ENCODE measurements at regions not wholly inside any gene's neighbourhood (a gene's known extent, or its start where the extent isn't known, plus 50 kb on each side); places are given as distances from the start of the nearest gene placed in this dataset.

DNA sequence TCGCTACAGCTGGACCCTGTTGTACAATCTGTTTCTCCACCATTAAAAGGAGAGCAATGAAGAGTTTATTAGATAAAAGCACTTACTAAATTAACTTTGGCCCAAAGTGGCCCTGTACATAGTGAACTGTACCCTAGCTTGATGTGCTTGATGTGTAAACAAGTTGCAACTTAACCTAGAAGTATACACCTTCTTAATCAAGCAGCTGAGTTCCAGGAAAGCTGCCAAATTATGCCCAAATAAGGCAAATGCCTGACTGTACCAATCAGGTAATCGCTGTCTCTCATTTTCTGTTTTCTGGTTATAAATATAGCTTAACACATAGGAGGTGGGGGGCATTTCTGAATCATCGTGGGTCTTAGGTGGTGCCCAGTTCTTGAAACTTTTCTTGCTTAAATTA is 704.8 kb upstream of the CBLB start:
- in situ Hi-C loops (cut with HindIII; ENCODE audit: low pct_unique_long_range_greater_than_20kb, low sequenced_read_pairs): no loop called here
- no peak for TF ChIP-seq JUND (IDR thresholded peaks at IDR 0.05; ENCODE audit: low read depth)
- no peak for DNase-seq (ENCODE audit: low read depth in 1 of 2, low spot score in 1 of 2)

DNA sequence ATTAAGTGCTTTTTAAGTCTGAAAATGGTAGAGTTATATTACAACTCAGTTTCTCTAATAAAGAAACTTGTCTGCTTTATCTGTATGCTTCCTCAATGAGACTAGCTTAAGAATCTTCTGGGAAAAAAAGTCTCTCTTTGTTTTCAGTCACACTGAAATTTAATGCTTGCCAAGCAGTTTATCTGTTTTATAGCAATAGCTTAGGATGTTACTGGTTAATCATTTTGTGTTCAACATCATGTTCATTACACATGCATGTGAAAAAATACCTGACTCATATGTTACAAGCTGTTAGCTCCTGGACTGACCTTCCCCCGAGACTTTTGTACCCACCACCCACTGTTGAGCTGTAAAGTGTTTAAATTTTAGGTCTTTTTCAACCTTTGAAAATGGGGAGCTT is 706.2 kb upstream of the CBLB start:
- DNase-seq (ENCODE audit: low read depth in 1 of 2, low spot score in 1 of 2): no peak
- TF ChIP-seq JUND (IDR thresholded peaks at IDR 0.05; ENCODE audit: low read depth): no peak
- in situ Hi-C loops (cut with HindIII; ENCODE audit: low pct_unique_long_range_greater_than_20kb, low sequenced_read_pairs): no loop called here

DNA sequence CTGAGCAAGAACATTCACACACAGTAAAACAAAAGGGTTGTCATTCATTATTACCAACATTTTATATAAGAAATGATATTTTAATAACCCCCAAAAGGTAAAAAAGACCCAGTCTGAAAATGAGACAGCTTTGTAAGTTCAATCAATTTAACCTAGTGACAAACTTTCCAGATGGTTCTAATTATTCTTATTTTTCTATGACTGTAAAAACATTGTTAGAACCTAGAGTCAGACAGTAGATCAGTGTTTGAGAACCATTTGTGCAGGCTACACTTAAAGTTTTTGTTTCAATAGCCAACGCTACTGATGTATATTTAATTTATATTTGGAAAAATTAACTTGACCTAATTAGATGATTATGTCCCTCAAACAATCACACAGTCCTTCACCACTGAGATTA is 708.4 kb upstream of the CBLB start:
- DNase-seq (ENCODE audit: low read depth in 1 of 2, low spot score in 1 of 2): no peak
- TF ChIP-seq JUND (IDR thresholded peaks at IDR 0.05; ENCODE audit: low read depth): no peak
- in situ Hi-C loops (cut with HindIII; ENCODE audit: low pct_unique_long_range_greater_than_20kb, low sequenced_read_pairs): no loop called here

DNA sequence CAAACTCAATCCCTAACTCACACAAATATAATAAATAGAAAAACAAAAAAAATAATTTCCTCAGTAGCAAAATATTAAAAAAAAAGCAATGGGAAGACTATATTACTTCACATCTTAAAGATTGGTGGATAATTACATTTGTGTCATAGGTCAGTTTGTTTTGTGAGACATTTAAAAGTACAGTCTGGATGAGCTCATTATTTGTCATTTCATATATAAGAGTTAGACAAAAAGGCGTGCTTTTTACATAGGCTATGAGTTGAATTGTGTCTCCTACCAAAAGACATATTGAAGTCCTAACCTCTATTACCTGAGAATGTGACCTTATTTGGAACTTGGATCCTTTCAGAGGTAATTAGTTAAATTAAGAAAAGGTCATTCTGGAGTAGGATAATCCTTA is 710.1 kb upstream of the CBLB start:
- no peak for TF ChIP-seq JUND (IDR thresholded peaks at IDR 0.05; ENCODE audit: low read depth)
- in situ Hi-C loops (cut with HindIII; ENCODE audit: low pct_unique_long_range_greater_than_20kb, low sequenced_read_pairs): no loop called here
- no peak for DNase-seq (ENCODE audit: low read depth in 1 of 2, low spot score in 1 of 2)

DNA sequence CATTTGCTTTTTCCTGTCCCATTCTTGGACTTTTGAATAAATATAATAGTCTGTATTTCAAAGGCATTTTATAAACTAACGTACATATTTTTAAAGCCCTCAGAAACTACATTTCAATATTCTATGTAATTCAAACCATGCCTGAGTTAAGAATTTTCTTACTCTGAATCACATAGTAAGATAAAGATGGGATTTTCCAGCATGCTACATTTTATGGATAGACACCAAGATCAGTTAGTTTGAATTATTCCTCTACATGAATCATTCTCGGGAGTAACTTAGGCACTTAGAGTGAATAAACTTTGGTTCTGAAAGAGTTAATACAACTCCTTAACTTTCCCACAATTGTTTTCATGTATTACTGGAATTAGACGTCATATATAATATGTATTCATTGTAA is 713.3 kb upstream of the CBLB start:
- in situ Hi-C loops (cut with HindIII; ENCODE audit: low pct_unique_long_range_greater_than_20kb, low sequenced_read_pairs): no loop called here
- TF ChIP-seq JUND (IDR thresholded peaks at IDR 0.05; ENCODE audit: low read depth): no peak
- DNase-seq (ENCODE audit: low read depth in 1 of 2, low spot score in 1 of 2): no peak

DNA sequence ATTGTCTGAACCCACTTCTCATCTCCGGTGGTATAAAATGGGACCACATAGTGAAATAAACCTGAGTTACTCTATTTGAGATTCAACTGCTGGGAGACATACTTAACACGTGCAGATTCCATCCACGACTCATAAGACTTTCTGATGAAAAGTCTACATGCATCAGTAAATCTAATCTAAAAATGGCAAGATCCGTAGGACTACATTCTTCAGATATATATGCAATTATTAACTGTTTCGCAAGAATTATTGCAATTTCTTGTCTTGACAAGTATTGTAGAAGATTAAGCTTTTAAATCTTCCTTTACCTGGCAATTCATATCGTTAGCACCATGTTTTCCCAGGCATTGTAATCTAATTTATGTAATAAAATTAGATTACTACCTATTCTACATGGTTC is 718.7 kb upstream of the CBLB start:
- TF ChIP-seq JUND (IDR thresholded peaks at IDR 0.05; ENCODE audit: low read depth): no peak
- in situ Hi-C loops (cut with HindIII; ENCODE audit: low pct_unique_long_range_greater_than_20kb, low sequenced_read_pairs): no loop called here
- DNase-seq (ENCODE audit: low read depth in 1 of 2, low spot score in 1 of 2): no peak

DNA sequence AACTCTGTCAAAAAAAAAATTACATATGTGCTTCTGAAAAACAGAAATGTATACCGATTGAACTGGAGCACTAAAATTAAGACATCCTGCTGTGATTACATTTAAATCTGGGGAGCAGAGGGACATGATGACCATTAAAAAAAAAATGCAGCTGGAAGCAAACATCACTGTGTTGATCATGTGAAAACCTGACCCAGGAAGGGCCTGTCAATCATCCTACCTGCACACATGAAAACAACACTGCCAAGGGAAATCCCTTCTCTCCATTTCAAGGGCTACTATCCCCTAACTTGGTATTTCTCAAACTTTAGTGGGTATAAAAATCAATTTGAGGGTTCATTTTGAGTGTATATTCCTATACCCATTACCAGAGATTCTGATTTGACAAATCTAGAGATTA is 719.9 kb upstream of the CBLB start:
- TF ChIP-seq JUND (IDR thresholded peaks at IDR 0.05; ENCODE audit: low read depth): no peak
- no peak for DNase-seq (ENCODE audit: low read depth in 1 of 2, low spot score in 1 of 2)
- in situ Hi-C loops (cut with HindIII; ENCODE audit: low pct_unique_long_range_greater_than_20kb, low sequenced_read_pairs): no loop called here

DNA sequence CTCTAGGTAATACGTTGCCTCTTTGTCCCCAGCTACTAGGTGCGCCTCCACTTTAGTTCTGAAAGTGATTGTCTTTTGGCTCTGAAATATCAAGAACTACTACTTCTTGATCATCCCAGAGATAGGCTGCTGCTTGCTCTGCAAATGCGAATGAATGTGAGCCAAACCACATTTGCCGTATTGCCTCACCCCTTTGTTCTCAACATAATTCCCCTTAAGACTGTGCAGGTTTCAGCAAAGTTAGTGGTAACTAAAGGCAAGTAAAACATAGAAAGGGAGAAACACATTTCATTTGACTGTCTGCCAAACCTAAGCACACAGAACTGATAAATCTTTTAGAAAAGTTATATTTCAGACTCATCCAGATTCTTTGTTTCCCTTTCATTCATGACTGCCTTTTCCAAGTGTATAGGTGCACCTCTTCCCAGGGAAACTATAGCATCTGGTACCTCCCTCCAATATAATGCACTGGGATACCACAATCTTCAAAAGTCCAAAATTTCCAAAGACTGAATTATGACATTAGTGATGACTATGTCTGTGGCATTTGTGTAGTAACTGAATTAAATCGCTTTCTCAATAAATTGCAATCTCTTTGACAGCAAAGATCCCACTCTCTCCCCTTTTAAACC is 720.6 kb upstream of the CBLB start:
- peak in 1 of 2 experiments; percentile 18 for DNase-seq (ENCODE audit: low read depth in 1 of 2, low spot score in 1 of 2)
- in situ Hi-C loops (cut with HindIII; ENCODE audit: low pct_unique_long_range_greater_than_20kb, low sequenced_read_pairs): no loop called here
- no peak for TF ChIP-seq JUND (IDR thresholded peaks at IDR 0.05; ENCODE audit: low read depth)

DNA sequence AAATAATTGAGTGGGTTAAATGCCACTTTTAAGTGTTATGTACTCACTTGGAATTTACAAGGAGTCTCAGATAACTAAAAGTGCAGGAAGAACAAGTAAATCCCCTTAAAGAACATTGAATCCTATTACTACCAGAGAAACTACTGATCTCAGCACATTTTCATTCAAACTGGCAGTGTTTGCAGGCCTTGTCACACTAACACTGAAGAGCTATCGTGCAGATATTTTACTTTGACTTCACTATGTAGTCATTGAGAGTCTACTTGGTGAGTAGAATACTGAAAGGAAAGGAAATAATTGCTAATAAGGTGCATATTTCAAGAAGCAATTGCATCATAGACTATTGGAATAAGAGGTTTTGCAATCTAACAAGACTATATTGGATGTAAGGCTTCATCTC is 721.4 kb upstream of the CBLB start:
- in situ Hi-C loops (cut with HindIII; ENCODE audit: low pct_unique_long_range_greater_than_20kb, low sequenced_read_pairs): no loop called here
- no peak for DNase-seq (ENCODE audit: low read depth in 1 of 2, low spot score in 1 of 2)
- no peak for TF ChIP-seq JUND (IDR thresholded peaks at IDR 0.05; ENCODE audit: low read depth)

DNA sequence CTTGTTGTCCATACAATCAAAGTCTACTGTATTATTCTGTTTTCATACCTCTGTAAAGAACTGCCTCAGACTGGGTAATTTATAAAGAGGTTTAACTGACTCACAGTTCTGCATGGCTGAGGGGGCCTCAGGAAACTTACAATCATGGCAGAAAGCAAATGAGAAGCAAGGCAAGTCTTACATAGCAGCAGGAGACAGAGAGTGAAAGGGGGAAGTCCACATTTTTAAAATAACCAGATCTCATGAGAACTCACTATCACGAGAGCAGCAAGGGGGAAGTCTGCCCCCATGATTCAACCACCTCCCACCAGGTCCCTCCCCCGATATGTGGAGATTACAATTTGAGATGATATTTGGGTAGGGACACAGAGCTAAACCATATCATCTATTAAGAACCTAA is 724.6 kb upstream of the CBLB start:
- no peak for TF ChIP-seq JUND (IDR thresholded peaks at IDR 0.05; ENCODE audit: low read depth)
- DNase-seq (ENCODE audit: low read depth in 1 of 2, low spot score in 1 of 2): no peak
- in situ Hi-C loops (cut with HindIII; ENCODE audit: low pct_unique_long_range_greater_than_20kb, low sequenced_read_pairs): no loop called here

DNA sequence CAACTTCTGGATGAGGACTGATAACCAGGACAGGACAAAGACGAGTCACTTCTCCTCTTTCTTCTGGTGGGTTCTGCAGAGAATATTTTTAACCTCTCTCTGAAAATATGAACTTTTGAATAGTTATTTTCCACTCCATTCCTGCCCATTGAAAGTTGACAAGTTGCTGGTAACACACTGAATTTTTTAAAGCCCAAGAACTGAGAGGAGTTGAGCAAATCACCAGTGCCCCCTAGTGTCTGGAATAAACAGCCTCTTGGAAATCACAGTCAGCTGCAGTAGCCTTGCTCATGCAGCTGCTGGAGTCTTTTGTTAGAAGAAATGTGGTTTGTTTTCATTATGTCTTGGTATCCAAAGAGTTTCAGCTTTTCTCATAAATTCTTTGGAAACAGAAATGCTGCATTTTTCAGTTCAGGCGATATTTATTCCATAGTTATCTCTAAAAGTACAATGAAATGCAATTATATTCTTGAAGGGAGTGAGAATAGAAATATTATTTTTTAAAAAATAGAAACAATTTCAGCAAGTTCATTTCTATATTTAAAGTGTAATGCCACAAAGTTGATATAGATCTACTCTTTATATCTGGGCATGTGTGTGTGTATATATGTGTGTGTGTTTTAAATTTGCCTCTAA is 741.0 kb upstream of the CBLB start:
- no peak for TF ChIP-seq JUND (IDR thresholded peaks at IDR 0.05; ENCODE audit: low read depth)
- in situ Hi-C loops (cut with HindIII; ENCODE audit: low pct_unique_long_range_greater_than_20kb, low sequenced_read_pairs): no loop called here
- DNase-seq (ENCODE audit: low read depth in 1 of 2, low spot score in 1 of 2): peak; percentile 8 to 83

DNA sequence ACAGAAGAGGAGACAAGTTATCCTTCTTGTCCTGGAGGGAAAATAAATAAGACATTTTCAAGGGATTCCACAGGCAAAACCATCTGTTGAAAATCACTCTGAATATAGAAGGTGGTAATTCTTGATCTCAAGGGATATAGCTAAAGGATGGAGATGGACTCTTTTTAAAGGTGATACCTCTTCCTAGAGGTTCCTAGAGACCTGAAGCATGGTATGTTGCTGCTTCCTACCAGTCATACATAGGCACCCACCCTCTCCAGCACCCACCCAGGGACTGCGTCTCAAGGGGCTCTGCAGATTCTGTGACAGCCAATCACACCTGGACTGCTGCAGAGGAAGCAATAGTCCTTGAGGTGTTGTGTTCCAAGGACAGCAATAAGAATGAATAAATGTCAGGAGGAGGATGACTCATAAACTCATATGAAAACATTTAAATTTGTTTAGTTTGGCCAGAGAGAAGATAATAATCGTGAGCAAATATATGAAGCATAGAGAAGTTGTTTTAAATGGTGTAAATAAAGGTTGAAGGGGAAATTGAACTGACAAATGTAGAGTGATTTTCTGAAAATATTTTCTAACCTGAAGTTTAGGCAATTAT is 741.6 kb upstream of the CBLB start:
- TF ChIP-seq JUND (IDR thresholded peaks at IDR 0.05; ENCODE audit: low read depth): peak; percentile 55
- in situ Hi-C loops (cut with HindIII; ENCODE audit: low pct_unique_long_range_greater_than_20kb, low sequenced_read_pairs): no loop called here

DNA sequence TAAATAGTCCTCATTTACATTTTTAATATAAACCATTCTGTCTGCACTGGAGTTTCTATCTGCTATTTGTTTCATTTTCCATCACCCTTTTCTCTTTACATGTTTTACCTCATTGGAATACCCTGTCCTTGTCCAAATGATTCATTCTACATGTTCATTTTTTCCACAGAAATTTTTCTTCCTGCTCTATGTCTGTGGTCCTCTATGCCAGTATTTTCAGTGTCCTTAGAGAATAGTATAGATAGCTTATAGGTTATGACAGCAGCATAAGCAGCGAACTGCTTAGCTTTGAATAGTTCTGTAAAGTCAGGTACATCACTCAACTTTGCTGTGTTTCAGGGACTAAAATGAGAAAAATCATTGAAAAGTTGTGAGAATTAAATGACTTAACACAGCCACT is 742.3 kb upstream of the CBLB start:
- in situ Hi-C loops (cut with HindIII; ENCODE audit: low pct_unique_long_range_greater_than_20kb, low sequenced_read_pairs): no loop called here
- DNase-seq (ENCODE audit: low read depth in 1 of 2, low spot score in 1 of 2): no peak
- TF ChIP-seq JUND (IDR thresholded peaks at IDR 0.05; ENCODE audit: low read depth): no peak

More for the DNA sequence above, 741.6 kb upstream of the CBLB start:
- DNase-seq (ENCODE audit: low read depth in 1 of 2, low spot score in 1 of 2): peak in 1 of 2 experiments; percentile 49
